Astrocyte of the cerebellum (primary cell): ENCODE measurements at regions not wholly inside any gene's neighbourhood (a gene's known extent, or its start where the extent isn't known, plus 50 kb on each side); places are given as distances from the start of the nearest gene placed in this dataset.

Experiments
- DNase-seq: peaks from one replicate; pipeline ENCODE4 v3.0.0-alpha.2; 2011; ENCODE audit warnings: low read depth
- H3K4me3 ChIP-seq: 2 replicates; pipeline ENCODE4 v1.5.1; 2011; ENCODE audit warnings: mild to moderate bottlenecking, low read depth, low read length, moderate library complexity
- CTCF ChIP-seq: IDR thresholded peaks from 2 replicates; pipeline ENCODE4 v1.5.1; 2012; ENCODE audit warnings: low read length, low read depth, moderate library complexity, mild to moderate bottlenecking; ENCODE audit errors: missing control alignments
- in situ Hi-C: cut with HindIII; loops from 2 replicates; pipeline ENCODE4 v1.10.0; 2017; ENCODE audit warnings: low sequenced_read_pairs

- in situ Hi-C loops, result no loop called here
- DNase-seq, result no peak
- H3K4me3 ChIP-seq, result no peak overlapping the region
- no peak for TF ChIP-seq CTCF
These were observed 138.1 kb downstream of the POU4F1 start for GRCh38 chr13:78465250-78465649.

DNA sequence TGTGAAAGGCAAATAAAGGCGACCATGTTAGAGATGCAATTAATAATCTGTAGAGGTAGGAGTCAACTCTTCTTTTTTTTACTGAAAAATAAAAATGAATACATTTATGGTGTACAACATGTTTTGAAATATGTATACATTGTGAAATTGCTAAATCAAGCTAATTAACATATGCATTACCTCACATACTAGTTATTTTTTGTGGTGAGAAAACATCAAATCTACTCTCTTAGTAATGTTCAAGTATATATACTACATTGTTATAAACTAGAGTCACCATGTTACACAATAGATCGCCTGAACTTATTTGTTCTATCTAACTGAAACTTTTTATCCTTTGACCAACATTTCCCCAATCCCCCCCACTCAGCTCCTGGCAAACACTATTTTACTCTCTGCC, 143.2 kb downstream of the POU4F1 start:
- no peak for DNase-seq
- no peak overlapping the region for H3K4me3 ChIP-seq
- TF ChIP-seq CTCF, result no peak
- in situ Hi-C loops, result no loop called here

- H3K4me3 ChIP-seq, result no peak overlapping the region
- TF ChIP-seq CTCF, result no peak
- DNase-seq, result no peak
- in situ Hi-C loops, result no loop called here
These were observed 159.5 kb downstream of the POU4F1 start for GRCh38 chr13:78443839-78444238.

DNA sequence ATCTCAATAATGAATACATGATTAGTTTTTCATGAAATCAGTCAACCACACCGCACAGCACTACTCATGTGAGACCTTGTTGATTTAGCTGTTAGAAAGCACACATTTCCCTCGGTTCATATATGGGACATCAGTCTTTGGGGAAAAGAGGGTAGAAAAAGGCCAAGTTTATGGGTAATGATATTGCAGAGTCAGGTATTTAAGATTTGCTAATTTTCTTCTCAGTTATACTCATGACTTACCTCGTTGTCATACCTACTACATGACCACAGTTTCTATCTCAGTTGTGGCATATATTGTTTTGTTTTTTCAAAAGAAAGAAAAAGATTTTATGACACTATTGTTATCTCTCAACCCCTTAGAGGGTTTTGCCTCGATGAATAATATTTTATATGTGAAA, 165.6 kb downstream of the POU4F1 start:
- DNase-seq, result no peak
- in situ Hi-C loops, result no loop called here
- no peak overlapping the region for H3K4me3 ChIP-seq
- TF ChIP-seq CTCF, result no peak

DNA sequence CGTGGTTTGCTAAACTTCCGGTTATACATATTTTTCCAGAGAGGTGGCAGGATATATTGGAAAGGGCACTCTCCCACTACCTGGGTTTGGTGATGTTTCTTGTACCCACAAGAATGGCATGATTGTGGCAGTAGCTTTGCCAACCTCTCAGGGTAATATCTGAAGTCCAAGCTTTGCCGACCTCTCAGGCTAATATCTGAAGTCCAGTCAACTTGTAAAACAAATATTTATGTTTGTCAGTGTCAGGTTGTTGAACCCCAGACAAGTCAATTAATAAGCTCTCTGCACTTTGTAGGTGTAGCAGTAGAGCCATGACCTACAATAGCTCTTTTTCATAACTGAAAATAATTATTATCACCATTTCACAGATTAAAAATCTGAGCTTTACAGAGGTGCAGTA, 167.0 kb downstream of the POU4F1 start:
- no peak overlapping the region for H3K4me3 ChIP-seq
- in situ Hi-C loops, result no loop called here
- no peak for DNase-seq
- no peak for TF ChIP-seq CTCF

GRCh38 chr13:78431328-78431727, 172.0 kb downstream of the POU4F1 start:
- no peak overlapping the region for H3K4me3 ChIP-seq
- TF ChIP-seq CTCF, result no peak
- DNase-seq, result no peak
- in situ Hi-C loops, result no loop called here

GRCh38 chr13:78430811-78431210, 172.5 kb downstream of the POU4F1 start:
- no peak for DNase-seq
- in situ Hi-C loops, result no loop called here
- no peak overlapping the region for H3K4me3 ChIP-seq
- no peak for TF ChIP-seq CTCF
